GM19452 (cell line): ENCODE measurements at regions not wholly inside any gene's neighbourhood (a gene's known extent, or its start where the extent isn't known, plus 50 kb on each side); places are given as distances from the start of the nearest gene placed in this dataset.

Experiments used
- ATAC-seq: cut with Tn5 transposase; IDR thresholded peaks from one replicate; pipeline ENCODE4 v1.9.1; 2021; ENCODE audit not compliant: unreplicated experiment

GRCh38 chr16:55949518-55949917 is 74.3 kb upstream of the CES5A start:
- no peak for ATAC-seq

GRCh38 chr16:55948230-55948629 is 73.1 kb upstream of the CES5A start:
- no peak for ATAC-seq

GRCh38 chr16:55947366-55947765 is 72.2 kb upstream of the CES5A start:
- no peak for ATAC-seq

- no peak for ATAC-seq
Observed at GRCh38 chr16:55944377-55944802, 69.2 kb upstream of the CES5A start.

- ATAC-seq: no peak
Observed at GRCh38 chr16:55943267-55943666, 68.1 kb upstream of the CES5A start.

GRCh38 chr16:55942821-55943220 is 67.6 kb upstream of the CES5A start:
- no peak for ATAC-seq

- ATAC-seq: no peak
Observed at GRCh38 chr16:55941552-55941951, 66.4 kb upstream of the CES5A start.

- no peak for ATAC-seq
Observed at GRCh38 chr16:55938126-55938525, 63.0 kb upstream of the CES5A start.

- ATAC-seq: no peak
Observed at GRCh38 chr16:55933038-55933437, 57.9 kb upstream of the CES5A start.

GRCh38 chr16:55930036-55930435 is 54.9 kb upstream of the CES5A start:
- ATAC-seq: no peak

GRCh38 chr16:55929181-55929580 is 54.0 kb upstream of the CES5A start:
- no peak for ATAC-seq

GRCh38 chr16:55925242-55925641 is 50.1 kb upstream of the CES5A start:
- no peak for ATAC-seq
